AML-193 (cell line): ENCODE measurements at regions not wholly inside any gene's neighbourhood (a gene's known extent, or its start where the extent isn't known, plus 50 kb on each side); places are given as distances from the start of the nearest gene placed in this dataset.
"Not testable (repeated sequence)": the region's sequence is repeated elsewhere in the genome, so short reads cannot be mapped to it uniquely, and the experiment has no call there.

ENCODE experiments used
- DNase-seq, 2 experiments: peaks; one replicate each; lab custom pipeline; 2025; lab: John Stamatoyannopoulos, UW

GRCh38 chr1:166391279-166392066, 224.7 kb upstream of the FAM78B start:
- DNase-seq = no peak

DNA sequence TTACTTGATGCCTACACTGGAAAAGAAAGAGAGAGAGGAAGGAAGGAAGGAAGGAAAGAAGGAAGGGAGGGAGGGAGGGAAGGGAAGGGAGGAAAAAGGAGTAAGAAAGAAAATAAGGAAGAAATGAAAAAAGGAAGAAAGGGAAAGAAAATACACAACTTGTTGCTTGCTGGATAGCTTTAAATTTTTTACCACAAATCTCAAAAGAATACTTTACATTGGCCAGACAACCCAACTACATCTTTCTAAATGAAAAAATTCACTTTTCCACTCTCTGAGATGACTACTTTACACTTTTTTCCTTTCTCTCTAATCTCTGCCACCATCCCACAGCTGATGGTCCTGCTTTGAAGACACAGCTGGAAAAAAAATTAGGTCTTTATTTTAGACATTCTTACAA, 228.9 kb upstream of the FAM78B start:
- no peak for DNase-seq

- not testable (repeated sequence) for DNase-seq
These were observed 242.7 kb upstream of the FAM78B start for GRCh38 chr1:166409253-166410082.

DNA sequence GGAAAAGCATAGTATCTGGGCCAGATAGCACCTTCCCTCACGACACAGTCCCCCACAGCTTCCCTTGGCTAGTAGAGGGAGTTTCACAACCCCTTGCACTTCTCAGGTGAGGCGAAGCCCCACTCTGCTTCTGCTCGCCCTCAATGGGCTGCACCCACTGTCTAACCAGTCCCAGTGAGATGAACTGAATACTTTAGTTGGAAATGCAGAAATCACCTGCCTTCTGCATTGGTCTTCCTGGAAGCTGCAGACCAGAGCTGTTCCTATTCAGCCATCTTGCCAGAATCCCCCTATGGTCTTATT, 243.2 kb upstream of the FAM78B start:
- DNase-seq = no peak

GRCh38 chr1:166416831-166417230, 250.0 kb upstream of the FAM78B start:
- not testable (repeated sequence) for DNase-seq

DNA sequence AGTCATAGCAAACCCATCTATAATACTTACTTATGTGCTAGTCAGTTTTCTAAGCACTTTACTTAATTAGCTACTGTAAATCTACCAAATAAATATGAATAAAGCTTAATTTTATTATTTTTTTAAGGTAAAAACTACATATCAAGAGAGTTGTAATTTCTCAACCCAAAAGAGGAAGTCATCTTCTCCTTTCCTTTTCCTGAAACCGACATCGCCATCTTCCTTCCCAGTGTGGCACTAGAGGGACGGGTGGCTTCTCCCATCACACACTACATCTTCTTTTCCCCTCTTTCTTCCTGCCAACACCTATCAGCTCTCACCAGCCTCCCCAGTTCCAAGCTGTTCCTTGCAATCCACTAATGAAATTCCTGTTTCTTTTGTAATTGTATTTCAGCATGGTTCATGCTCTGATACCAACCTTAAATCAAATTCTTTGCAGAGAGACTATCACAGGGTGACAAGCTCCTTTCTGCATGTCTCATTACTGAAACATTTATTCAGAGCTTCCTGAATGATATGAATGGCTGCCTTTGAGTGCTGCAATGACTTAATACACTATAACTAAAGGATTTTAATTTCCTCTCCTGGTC, 251.6 kb upstream of the FAM78B start:
- no peak for DNase-seq

DNA sequence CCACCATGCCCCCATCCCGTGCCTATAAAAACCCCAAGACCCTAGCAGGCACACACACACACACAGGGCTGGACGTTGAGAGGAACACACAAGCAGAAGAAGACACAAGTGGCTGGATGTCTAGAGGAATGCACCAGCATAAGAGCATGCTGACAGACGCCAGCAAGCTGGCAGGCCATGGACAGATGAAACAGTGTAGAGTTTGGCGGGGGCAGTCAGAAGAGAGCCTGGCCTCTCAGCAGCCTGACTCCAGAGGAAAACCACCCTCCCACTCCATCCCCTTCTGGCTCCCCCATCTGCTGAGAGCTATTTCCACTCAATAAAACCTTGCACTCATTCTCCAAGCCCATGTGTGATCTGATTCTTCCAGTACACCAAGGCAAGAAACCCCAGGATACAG, 255.8 kb upstream of the FAM78B start:
- not testable (repeated sequence) for DNase-seq

- peak; percentile 14 to 39 for DNase-seq
These were observed 265.9 kb upstream of the FAM78B start for GRCh38 chr1:166432655-166433054.

DNA sequence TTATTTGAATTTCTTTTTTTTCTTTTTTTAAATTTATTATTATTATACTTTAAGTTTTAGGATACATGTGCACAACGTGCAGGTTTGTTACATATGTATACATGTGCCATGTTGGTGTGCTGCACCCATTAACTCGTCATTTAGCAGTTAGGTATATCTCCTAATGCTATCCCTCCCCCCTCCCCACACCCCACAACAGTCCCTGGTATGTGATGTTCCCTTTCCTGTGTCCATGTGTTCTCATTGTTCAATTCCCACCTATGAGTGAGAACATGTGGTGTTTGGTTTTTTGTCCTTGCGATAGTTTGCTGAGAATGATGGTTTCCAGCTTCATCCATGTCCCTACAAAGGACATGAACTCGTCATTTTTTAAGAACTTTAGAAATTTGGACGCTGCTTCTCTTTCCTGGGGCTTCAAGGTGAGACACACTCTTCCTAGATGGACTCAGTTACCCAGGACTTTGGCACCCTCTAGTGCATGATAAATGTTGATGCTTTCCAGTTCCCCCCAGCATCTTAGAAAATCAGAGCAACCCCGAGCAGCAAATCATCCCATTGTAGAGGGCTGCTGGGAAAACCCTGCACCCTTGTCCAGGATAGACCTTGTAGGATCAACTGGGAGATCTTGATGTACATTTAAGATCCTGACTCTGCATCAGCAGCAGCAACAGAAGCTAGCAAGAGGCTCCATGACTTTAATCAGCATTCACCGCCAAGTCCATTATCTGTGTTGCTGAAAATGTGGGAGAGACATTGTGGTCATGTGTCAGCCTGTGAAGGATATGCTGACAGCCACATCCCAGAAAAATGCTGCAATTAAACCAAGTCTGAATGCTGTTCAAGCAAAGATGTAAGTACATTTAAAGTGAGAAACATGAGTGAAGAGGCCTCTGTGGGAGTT, 266.9 kb upstream of the FAM78B start:
- peak in 1 of 2 experiments; percentile 11 for DNase-seq

GRCh38 chr1:166457700-166458099, 290.9 kb upstream of the FAM78B start:
- DNase-seq = no peak

- DNase-seq = no peak
These were observed 297.5 kb upstream of the FAM78B start for GRCh38 chr1:166464333-166464732.

GRCh38 chr1:166470014-166470413, 303.2 kb upstream of the FAM78B start:
- DNase-seq = no peak

GRCh38 chr1:166470441-166470840, 303.6 kb upstream of the FAM78B start:
- DNase-seq = no peak

DNA sequence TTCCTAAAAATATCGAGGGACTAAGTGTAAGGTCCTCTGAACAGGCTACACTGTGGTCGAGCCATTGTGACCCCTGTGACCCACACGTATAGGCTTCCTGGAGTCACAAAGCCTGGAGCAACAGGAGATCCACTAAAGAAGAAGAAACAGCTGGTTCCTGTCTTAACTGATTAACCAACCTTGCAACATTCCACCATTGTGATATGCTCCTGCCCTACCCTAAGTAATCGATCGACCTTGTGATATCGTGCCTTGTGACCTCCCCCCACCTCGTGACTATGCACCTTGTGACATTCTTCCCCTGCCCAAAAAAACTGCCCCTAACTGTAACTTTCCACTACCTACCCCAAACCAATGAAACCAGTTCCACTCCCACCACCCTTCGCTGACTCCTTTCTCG, 304.6 kb upstream of the FAM78B start:
- DNase-seq = no peak

GRCh38 chr1:166479052-166479631, 312.3 kb upstream of the FAM78B start:
- DNase-seq = peak; percentile 25 to 29

DNA sequence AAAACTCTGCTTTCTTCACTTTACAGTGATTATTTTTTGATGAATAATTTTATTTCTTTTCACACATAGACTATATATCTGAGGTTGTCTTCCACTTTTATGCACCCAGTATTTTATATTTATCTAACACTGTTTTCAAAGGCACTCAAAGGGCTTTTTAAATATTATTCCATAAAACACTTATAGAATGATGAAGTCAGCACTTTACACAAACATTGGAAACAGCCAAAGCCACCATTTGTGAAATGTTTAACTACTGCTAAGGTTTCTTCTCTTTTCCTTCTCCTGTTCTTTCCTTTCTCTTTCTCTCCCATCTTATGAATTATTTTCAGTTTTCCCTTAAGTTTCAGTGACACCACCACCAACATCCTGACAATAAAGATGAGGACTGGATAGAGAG, 317.7 kb upstream of the FAM78B start:
- no peak for DNase-seq

DNA sequence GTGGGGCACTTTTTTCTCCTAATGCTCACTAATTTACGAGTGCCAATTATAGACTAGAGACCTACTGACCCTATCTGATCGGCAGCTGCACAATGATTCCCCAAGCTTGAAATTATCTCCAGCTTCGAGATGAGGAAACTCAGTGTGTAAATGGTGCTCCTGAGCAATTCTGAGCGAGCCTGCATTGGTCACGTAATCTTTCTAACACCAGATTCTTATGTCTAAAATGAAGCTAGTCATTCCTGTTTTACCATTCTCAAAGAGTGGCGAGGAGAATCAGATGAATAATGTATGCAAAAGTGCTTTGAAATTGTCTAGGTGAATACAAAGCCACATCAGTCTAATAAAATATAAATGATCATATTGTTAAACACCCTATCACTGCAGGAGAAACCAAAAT, 318.1 kb upstream of the FAM78B start:
- no peak for DNase-seq

- DNase-seq = no peak
These were observed 318.8 kb upstream of the FAM78B start for GRCh38 chr1:166485620-166486019.

DNA sequence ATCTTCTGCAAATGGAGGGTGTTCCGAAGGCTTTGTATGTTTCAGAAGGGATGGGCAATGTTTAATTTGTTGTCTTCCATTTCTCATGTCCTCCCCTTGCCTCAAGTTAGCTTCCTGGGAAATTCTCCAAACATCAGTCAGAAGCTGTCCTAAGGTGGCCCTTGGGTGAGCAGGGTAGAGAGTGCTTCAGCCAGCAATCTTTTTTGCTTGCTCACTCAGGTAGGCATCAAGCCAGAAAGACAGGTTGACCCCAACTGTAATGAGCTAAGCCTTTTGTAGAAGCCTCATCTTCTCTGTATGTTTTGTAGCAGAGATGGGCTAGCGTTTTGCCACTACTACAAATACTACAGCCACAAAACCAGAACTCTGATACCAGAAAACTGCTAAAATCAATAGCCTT, 321.5 kb upstream of the FAM78B start:
- DNase-seq = no peak

DNA sequence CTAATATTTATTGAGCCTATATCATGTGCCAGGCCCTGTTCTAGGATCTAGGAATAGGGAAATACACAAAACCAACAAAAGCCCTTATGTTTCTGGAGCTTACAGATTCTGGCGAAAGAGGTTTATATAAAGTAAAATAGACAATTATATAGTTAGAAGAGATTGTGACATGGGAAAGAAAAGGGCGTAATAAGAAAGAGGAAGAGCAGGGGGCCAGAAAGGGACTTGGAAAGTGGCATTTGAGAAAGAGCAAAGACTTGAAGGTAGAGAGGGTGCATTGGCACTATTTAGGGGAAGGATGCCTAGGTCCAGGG, 322.5 kb upstream of the FAM78B start:
- peak; percentile 39 to 68 for DNase-seq

DNA sequence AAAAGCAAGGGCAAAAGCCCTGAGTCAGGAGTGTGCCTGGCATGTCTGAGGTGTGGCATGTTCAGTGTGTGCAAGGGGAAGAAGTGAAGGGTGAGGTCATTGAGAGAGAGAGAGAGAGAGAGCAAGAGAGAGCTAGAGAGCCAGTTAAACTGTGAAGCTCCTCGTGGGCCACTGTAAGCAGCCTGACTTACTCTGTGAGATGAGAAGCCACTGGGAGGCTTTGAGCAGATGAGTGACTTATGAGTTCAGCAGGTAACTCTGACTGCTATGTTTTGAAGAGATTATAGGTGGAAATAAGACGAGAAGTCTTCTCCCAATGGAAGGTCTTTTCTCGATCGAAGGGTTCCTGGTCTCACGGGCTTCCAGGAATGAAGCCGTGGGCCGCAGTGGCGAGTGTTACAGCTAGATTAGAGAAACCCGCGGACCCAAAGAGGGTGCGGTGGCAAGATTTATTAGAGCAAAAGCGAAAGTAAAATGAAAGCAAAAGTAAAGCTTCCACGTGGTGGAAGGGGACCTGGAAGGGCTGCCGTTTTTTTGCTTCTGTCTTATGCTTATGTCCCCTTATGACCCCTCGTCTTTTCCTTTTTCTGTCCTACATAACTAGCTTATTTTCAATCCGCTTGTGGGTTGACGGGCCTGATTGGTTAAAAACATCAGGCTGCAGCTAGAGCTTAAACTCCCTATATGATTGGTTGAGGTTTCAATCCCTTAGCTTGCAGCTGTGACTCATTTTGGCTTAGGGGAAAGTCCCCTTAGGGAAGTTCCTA, 323.1 kb upstream of the FAM78B start:
- DNase-seq = peak; percentile 63 to 68
